Mesothelial cell of epicardium (in vitro differentiated cells): ENCODE measurements at regions not wholly inside any gene's neighbourhood (a gene's known extent, or its start where the extent isn't known, plus 50 kb on each side); places are given as distances from the start of the nearest gene placed in this dataset.

Experiments
- DNase-seq, 2 experiments: peaks; one replicate each; pipeline ENCODE4 v3.0.0; 2021; ENCODE audit warnings: low spot score in 2 of 2; ENCODE audit not compliant: unreplicated experiment in 2 of 2
- H3K27ac Mint-ChIP-seq: 2 replicates; pipeline ENCODE4 v1.8.0; 2021; ENCODE audit warnings: mixed read lengths
- H3K27me3 Mint-ChIP-seq: 2 replicates; pipeline ENCODE4 v1.8.0; 2021; ENCODE audit warnings: low read depth, mixed read lengths
- H3K36me3 Mint-ChIP-seq: 2 replicates; pipeline ENCODE4 v1.8.0; 2021; ENCODE audit warnings: mixed read lengths
- H3K4me1 Mint-ChIP-seq: 2 replicates; pipeline ENCODE4 v1.8.0; 2021; ENCODE audit warnings: mixed read lengths
- H3K4me3 Mint-ChIP-seq: 2 replicates; pipeline ENCODE4 v1.8.0; 2021; ENCODE audit warnings: mild to moderate bottlenecking, moderate library complexity, mixed read lengths
- H3K9me3 Mint-ChIP-seq: 2 replicates; pipeline ENCODE4 v1.8.0; 2021; ENCODE audit warnings: mixed read lengths
- TF ChIP-seq, protein P1 (sequence below): fragments of 200-600 bp; sonication (generic); IDR thresholded peaks from one replicate; pipeline ENCODE4 v1.5.0; 2021; ENCODE audit warnings: antibody characterized with exemption; ENCODE audit not compliant: unreplicated experiment

DNA sequence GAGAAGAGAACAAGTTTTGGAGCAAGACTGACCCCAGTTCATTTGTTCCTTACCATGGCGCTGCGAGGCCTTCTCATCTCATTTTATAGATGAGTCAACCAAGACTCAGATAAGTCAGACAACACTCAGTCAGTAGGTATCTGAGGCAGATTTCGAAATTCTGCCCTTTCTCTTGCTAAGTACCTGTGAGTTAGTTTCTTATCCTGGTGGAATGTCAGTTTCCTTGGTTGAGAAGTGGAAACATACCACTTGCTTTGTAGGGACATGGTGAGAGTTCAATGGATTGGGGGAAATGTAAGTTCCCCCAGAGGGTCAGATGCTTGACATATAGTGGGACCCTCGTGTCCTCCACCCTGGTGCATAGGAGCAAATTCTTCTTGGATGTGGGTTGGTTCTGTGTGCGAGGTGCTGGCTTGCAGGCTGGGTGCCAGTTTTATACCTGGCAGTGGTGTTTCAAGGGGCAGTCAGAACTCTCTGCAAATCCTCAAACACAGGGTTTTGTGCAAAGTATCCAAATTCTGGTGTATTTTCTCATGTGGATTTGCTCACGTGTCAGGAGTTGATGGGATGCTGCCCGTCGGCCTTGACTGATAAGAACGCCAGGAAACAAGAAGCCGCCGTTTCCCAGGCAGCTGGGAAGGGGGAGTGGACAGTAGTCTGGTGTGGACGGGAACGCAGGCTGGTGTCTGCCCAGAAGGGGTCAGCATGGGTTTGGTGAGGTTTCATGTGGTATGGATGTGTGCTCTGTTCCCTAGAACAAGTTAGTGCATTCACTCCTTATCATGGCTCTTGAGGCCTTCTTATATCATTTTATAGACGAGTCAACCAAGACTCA, 61.1 kb upstream of the CIBAR2 start:
- peak overlapping the region; percentile 79 for H3K4me3 Mint-ChIP-seq
- TF ChIP-seq, protein P1, sequence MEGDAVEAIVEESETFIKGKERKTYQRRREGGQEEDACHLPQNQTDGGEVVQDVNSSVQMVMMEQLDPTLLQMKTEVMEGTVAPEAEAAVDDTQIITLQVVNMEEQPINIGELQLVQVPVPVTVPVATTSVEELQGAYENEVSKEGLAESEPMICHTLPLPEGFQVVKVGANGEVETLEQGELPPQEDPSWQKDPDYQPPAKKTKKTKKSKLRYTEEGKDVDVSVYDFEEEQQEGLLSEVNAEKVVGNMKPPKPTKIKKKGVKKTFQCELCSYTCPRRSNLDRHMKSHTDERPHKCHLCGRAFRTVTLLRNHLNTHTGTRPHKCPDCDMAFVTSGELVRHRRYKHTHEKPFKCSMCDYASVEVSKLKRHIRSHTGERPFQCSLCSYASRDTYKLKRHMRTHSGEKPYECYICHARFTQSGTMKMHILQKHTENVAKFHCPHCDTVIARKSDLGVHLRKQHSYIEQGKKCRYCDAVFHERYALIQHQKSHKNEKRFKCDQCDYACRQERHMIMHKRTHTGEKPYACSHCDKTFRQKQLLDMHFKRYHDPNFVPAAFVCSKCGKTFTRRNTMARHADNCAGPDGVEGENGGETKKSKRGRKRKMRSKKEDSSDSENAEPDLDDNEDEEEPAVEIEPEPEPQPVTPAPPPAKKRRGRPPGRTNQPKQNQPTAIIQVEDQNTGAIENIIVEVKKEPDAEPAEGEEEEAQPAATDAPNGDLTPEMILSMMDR: no peak
- H3K36me3 Mint-ChIP-seq: peaks cover 10% of the 10 kb centered on the region
- no peaks in the 10 kb centered on the region for H3K27me3 Mint-ChIP-seq
- peaks cover 77% of the 10 kb centered on the region for H3K4me1 Mint-ChIP-seq
- DNase-seq: no peak
- peak overlapping the region; percentile 88 for H3K27ac Mint-ChIP-seq
- no peaks in the 10 kb centered on the region for H3K9me3 Mint-ChIP-seq

DNA sequence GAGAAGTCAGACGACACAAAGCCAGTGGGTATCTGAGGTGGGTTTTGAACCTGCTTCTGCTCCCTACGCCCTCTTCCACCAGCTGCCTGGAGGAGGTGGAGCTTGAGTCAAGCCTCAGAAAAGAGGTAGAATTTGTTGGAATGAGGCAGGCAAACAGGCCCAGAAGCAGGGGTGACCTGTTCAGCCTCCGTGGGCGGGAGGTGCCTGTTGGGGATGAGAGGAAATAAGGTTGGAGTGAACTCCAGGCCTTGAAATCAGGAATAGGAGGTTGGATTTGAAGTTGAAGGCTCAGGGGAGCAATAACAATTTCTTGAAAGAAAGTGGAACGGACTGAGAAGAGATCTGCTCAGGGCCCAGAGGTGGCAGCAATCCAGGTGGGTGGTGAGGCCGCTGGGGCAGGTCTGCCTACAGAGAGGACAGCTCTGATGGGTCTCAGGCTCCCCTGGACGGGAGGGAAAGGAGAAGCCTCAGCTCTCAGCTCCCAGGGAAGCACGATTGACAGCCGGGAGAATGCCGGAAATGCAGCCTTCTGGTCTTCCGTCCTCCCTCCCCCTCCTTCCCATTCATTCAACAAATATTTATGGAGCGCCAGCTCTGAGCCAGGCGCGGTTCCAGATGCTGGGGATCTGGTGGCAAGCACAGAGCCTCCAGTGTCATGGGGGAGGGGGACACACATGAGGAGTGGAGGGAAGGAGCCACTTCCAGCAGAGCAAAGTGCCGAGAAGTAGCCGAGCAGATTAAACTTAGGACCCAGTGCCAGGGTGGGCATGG, 61.9 kb upstream of the CIBAR2 start:
- peaks cover 73% of the 10 kb centered on the region for H3K4me1 Mint-ChIP-seq
- peaks cover 11% of the 10 kb centered on the region for H3K36me3 Mint-ChIP-seq
- H3K9me3 Mint-ChIP-seq: no peaks in the 10 kb centered on the region
- peak overlapping the region; percentile 79 for H3K4me3 Mint-ChIP-seq
- H3K27ac Mint-ChIP-seq: peak overlapping the region; percentile 88
- TF ChIP-seq, protein P1: no peak
- DNase-seq: no peak
- no peaks in the 10 kb centered on the region for H3K27me3 Mint-ChIP-seq

DNA sequence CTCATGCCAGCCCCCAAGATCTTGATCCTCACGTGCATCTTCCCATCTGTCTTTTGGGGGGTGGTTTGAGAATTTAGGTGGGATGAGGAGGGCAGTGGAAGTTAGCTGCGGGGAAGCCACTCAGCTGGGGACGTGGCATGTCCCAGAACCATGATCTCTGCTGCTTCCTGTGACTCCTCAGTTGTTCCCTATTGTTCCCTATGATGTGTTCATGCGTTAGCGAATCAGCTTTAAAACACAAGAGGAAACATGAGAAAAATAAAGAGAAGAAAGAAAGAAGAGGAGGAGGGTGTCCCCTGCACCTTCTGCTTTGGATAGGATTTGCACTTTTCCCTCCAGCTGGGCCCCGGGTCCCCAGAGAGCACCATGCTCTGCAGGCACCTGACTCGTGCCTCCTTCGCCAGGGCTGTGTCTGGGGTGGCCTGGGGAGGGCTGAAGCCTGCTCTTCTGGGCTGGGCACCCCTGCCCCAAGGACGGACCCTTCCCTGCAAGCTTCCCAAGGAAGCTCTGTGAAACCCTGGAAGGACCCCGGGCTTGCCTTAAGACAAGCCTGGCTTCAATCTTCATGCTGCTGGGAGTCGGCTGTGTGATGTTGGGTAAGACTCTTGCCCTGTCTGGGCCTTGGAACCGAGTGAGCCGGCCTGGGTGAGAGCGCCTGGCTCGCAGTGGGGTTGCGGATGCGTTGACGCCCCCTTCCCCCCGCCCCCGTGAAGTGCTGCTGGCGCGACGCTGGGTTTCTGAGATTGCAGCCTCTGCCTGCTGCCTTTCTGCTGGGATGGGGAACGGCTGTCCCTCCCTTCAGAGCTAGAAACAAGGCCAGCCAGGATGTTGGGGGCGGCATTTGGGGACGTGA, 62.8 kb upstream of the CIBAR2 start:
- Mint-ChIP-seq H3K4me3 (peak overlapping the region; percentile 79), H3K27me3 (no peaks in the 10 kb centered on the region), H3K27ac (peak overlapping the region; percentile 88), H3K4me1 (peaks cover 73% of the 10 kb centered on the region), H3K9me3 (no peaks in the 10 kb centered on the region), H3K36me3 (peaks cover 12% of the 10 kb centered on the region)
- TF ChIP-seq, protein P1: no peak
- no peak for DNase-seq

DNA sequence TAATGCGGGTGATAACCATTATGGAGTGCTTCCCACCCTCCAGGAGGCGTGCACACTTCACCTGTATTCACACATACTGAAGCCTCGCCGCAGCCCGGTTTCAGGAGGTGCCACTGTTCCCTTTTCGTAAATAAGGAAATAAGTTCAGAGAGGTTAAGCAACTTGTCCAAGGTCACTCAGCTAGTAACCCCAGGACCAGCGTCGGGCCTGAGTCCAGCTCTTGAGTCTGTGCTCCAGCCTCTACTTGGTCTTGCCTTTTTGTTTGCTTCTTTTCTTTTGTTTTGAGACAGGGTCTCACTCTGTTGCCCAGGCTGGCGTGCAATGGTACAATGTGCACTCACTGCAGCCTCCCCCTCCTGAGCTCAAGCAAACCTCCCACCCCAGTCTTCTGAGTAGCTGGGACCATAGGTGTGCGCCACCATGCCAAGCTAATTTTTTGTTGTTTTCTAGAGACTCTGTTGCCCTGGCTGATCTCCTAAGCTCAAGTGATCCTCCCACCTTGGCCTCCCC, 63.5 kb upstream of the CIBAR2 start:
- no peaks in the 10 kb centered on the region for H3K27me3 Mint-ChIP-seq
- TF ChIP-seq, protein P1: no peak
- H3K27ac Mint-ChIP-seq: no peak overlapping the region
- peaks cover 66% of the 10 kb centered on the region for H3K4me1 Mint-ChIP-seq
- H3K9me3 Mint-ChIP-seq: no peaks in the 10 kb centered on the region
- peaks cover 12% of the 10 kb centered on the region for H3K36me3 Mint-ChIP-seq
- no peak for DNase-seq
- H3K4me3 Mint-ChIP-seq: no peak overlapping the region
